ENCODE measurements at regions not wholly inside any gene's neighbourhood (a gene's known extent, or its start where the extent isn't known, plus 50 kb on each side); places are given as distances from the start of the nearest gene placed in this dataset.

- TF ChIP-seq, protein P1, sequence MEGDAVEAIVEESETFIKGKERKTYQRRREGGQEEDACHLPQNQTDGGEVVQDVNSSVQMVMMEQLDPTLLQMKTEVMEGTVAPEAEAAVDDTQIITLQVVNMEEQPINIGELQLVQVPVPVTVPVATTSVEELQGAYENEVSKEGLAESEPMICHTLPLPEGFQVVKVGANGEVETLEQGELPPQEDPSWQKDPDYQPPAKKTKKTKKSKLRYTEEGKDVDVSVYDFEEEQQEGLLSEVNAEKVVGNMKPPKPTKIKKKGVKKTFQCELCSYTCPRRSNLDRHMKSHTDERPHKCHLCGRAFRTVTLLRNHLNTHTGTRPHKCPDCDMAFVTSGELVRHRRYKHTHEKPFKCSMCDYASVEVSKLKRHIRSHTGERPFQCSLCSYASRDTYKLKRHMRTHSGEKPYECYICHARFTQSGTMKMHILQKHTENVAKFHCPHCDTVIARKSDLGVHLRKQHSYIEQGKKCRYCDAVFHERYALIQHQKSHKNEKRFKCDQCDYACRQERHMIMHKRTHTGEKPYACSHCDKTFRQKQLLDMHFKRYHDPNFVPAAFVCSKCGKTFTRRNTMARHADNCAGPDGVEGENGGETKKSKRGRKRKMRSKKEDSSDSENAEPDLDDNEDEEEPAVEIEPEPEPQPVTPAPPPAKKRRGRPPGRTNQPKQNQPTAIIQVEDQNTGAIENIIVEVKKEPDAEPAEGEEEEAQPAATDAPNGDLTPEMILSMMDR (IDR thresholded peaks at IDR 0.05): no peak
- TF ChIP-seq POLR2A (IDR thresholded peaks at IDR 0.05): no peak
These were observed 94.1 kb downstream of the PHETA1 start for GRCh38 chr12:111274777-111275176.
